OCI-LY7 (cell line): ENCODE measurements at regions not wholly inside any gene's neighbourhood (a gene's known extent, or its start where the extent isn't known, plus 50 kb on each side); places are given as distances from the start of the nearest gene placed in this dataset.
"Not testable (repeated sequence)": the region's sequence is repeated elsewhere in the genome, so short reads cannot be mapped to it uniquely, and the experiment has no call there.

Experiments
- EZH2phosphoT487 ChIP-seq: fragments of 200-600 bp; sonication (generic); IDR thresholded peaks from 2 replicates; pipeline ENCODE4 v1.6.1; 2018; ENCODE audit warnings: low read depth, borderline replicate concordance, mild to moderate bottlenecking, mixed run types, antibody characterized with exemption, low read length, moderate library complexity, mixed read lengths
- TF ChIP-seq, protein P1 (sequence below): fragments of 200-600 bp; sonication (generic); conservative IDR thresholded peaks from 2 replicates; pipeline ENCODE4 v1.5.1; 2014; ENCODE audit warnings: mild to moderate bottlenecking, antibody characterized with exemption, low read length, moderate library complexity, mixed read lengths

DNA sequence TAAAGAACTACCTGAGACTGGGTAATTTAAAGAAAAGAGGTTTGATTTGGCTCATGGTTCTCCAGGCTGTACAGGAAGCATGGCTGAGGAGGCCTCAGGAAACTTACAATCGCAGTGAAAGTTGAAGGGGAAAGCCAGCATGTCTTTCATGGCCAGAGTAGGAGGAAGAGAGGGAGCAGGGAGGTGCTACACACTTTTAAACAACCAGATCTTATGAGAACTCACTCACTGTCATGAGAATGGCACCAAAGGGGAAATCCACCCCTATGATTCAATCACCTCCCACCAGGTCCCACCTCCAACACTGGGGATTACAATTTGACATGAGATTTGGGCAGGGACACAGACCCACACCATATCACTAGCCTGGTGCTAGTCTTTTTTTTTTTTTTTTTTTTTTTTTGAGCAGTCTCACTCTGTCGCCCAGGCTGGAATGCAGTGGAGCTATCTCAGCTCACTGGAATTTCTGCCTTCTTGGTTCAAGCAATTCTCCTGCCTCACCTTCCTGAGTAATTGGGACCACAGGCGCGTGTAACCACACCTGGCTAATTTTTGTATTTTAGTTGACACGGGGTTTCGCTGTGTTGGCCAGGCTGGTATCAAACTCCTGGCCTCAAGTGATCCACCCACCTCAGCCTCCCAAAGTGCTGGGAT lies 56.4 kb upstream of the AUTS2 start:
- TF ChIP-seq, protein P1, sequence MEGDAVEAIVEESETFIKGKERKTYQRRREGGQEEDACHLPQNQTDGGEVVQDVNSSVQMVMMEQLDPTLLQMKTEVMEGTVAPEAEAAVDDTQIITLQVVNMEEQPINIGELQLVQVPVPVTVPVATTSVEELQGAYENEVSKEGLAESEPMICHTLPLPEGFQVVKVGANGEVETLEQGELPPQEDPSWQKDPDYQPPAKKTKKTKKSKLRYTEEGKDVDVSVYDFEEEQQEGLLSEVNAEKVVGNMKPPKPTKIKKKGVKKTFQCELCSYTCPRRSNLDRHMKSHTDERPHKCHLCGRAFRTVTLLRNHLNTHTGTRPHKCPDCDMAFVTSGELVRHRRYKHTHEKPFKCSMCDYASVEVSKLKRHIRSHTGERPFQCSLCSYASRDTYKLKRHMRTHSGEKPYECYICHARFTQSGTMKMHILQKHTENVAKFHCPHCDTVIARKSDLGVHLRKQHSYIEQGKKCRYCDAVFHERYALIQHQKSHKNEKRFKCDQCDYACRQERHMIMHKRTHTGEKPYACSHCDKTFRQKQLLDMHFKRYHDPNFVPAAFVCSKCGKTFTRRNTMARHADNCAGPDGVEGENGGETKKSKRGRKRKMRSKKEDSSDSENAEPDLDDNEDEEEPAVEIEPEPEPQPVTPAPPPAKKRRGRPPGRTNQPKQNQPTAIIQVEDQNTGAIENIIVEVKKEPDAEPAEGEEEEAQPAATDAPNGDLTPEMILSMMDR: not testable (repeated sequence)
- TF ChIP-seq EZH2phosphoT487: not testable (repeated sequence)
